ENCODE measurements at regions not wholly inside any gene's neighbourhood (a gene's known extent, or its start where the extent isn't known, plus 50 kb on each side); places are given as distances from the start of the nearest gene placed in this dataset.

- TF ChIP-seq, protein P1, sequence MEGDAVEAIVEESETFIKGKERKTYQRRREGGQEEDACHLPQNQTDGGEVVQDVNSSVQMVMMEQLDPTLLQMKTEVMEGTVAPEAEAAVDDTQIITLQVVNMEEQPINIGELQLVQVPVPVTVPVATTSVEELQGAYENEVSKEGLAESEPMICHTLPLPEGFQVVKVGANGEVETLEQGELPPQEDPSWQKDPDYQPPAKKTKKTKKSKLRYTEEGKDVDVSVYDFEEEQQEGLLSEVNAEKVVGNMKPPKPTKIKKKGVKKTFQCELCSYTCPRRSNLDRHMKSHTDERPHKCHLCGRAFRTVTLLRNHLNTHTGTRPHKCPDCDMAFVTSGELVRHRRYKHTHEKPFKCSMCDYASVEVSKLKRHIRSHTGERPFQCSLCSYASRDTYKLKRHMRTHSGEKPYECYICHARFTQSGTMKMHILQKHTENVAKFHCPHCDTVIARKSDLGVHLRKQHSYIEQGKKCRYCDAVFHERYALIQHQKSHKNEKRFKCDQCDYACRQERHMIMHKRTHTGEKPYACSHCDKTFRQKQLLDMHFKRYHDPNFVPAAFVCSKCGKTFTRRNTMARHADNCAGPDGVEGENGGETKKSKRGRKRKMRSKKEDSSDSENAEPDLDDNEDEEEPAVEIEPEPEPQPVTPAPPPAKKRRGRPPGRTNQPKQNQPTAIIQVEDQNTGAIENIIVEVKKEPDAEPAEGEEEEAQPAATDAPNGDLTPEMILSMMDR (IDR thresholded peaks at IDR 0.05; ENCODE audit: low read depth, low read length) = no peak
- TF ChIP-seq EZH2phosphoT487 (IDR thresholded peaks at IDR 0.05; ENCODE audit: low read depth) = no peak
Observed at GRCh38 chr4:147303873-147304229, 177.0 kb upstream of the EDNRA start.
